ENCODE measurements at regions not wholly inside any gene's neighbourhood (a gene's known extent, or its start where the extent isn't known, plus 50 kb on each side); places are given as distances from the start of the nearest gene placed in this dataset.

DNA sequence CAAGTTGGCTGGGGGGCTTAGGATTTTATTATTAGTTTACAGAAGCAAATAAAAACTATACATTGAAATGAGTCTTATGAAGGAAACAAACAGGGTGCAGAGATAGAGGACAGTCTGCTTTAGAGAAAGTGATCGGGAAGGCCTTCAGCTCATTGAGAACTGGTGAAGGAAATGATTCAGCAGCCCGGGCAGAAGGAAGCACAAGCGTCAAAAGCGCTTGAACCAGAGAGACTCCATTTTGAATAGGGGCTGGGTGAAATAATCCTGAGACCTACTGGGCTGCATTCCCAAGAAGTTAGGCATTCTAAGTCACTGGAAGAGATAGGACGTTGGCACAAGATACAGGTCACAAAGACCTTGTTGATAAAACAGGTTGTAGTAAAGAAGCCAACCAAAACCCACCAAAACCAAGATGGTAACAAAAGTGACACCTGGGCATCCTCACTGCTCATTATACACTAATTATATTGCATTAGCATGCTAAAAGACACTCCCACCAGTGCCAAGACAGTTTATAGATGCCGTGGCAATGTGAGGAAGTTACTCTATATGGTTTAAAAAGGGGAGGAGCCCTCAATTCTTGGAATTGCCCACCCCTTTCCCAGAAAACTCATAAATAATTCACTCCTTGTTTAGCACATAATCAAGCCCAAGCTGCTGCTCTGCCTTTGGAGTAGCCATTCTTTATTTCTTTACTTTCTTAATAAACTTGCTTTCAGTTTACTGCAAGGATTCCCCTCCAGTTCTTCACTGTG, 83.1 kb upstream of the MPP7 start (continued):
- TF ChIP-seq, protein P1, sequence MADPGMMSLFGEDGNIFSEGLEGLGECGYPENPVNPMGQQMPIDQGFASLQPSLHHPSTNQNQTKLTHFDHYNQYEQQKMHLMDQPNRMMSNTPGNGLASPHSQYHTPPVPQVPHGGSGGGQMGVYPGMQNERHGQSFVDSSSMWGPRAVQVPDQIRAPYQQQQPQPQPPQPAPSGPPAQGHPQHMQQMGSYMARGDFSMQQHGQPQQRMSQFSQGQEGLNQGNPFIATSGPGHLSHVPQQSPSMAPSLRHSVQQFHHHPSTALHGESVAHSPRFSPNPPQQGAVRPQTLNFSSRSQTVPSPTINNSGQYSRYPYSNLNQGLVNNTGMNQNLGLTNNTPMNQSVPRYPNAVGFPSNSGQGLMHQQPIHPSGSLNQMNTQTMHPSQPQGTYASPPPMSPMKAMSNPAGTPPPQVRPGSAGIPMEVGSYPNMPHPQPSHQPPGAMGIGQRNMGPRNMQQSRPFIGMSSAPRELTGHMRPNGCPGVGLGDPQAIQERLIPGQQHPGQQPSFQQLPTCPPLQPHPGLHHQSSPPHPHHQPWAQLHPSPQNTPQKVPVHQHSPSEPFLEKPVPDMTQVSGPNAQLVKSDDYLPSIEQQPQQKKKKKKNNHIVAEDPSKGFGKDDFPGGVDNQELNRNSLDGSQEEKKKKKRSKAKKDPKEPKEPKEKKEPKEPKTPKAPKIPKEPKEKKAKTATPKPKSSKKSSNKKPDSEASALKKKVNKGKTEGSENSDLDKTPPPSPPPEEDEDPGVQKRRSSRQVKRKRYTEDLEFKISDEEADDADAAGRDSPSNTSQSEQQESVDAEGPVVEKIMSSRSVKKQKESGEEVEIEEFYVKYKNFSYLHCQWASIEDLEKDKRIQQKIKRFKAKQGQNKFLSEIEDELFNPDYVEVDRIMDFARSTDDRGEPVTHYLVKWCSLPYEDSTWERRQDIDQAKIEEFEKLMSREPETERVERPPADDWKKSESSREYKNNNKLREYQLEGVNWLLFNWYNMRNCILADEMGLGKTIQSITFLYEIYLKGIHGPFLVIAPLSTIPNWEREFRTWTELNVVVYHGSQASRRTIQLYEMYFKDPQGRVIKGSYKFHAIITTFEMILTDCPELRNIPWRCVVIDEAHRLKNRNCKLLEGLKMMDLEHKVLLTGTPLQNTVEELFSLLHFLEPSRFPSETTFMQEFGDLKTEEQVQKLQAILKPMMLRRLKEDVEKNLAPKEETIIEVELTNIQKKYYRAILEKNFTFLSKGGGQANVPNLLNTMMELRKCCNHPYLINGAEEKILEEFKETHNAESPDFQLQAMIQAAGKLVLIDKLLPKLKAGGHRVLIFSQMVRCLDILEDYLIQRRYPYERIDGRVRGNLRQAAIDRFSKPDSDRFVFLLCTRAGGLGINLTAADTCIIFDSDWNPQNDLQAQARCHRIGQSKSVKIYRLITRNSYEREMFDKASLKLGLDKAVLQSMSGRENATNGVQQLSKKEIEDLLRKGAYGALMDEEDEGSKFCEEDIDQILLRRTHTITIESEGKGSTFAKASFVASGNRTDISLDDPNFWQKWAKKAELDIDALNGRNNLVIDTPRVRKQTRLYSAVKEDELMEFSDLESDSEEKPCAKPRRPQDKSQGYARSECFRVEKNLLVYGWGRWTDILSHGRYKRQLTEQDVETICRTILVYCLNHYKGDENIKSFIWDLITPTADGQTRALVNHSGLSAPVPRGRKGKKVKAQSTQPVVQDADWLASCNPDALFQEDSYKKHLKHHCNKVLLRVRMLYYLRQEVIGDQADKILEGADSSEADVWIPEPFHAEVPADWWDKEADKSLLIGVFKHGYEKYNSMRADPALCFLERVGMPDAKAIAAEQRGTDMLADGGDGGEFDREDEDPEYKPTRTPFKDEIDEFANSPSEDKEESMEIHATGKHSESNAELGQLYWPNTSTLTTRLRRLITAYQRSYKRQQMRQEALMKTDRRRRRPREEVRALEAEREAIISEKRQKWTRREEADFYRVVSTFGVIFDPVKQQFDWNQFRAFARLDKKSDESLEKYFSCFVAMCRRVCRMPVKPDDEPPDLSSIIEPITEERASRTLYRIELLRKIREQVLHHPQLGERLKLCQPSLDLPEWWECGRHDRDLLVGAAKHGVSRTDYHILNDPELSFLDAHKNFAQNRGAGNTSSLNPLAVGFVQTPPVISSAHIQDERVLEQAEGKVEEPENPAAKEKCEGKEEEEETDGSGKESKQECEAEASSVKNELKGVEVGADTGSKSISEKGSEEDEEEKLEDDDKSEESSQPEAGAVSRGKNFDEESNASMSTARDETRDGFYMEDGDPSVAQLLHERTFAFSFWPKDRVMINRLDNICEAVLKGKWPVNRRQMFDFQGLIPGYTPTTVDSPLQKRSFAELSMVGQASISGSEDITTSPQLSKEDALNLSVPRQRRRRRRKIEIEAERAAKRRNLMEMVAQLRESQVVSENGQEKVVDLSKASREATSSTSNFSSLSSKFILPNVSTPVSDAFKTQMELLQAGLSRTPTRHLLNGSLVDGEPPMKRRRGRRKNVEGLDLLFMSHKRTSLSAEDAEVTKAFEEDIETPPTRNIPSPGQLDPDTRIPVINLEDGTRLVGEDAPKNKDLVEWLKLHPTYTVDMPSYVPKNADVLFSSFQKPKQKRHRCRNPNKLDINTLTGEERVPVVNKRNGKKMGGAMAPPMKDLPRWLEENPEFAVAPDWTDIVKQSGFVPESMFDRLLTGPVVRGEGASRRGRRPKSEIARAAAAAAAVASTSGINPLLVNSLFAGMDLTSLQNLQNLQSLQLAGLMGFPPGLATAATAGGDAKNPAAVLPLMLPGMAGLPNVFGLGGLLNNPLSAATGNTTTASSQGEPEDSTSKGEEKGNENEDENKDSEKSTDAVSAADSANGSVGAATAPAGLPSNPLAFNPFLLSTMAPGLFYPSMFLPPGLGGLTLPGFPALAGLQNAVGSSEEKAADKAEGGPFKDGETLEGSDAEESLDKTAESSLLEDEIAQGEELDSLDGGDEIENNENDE (IDR thresholded peaks at IDR 0.05; ENCODE audit: insufficient replicate concordance, low read length), result no peak
- no peak for TF ChIP-seq ZNF274 (IDR thresholded peaks at IDR 0.05; ENCODE audit: borderline replicate concordance, extremely low read depth, low read length)
- TF ChIP-seq SIN3A (conservative IDR thresholded peaks at IDR 0.05 in 1 of 2, IDR thresholded peaks at IDR 0.05 in 1 of 2; ENCODE audit: low read depth in 1 of 2, low read length in 2 of 2), result no peak
- no peak for TF ChIP-seq SIX5 (IDR thresholded peaks at IDR 0.05; ENCODE audit: low read depth, low read length)
- no peak for TF ChIP-seq RBBP5 (IDR thresholded peaks at IDR 0.05; ENCODE audit: borderline replicate concordance, low read depth, low read length)
- no peak for TF ChIP-seq HDAC6 (IDR thresholded peaks at IDR 0.05; ENCODE audit: low read depth, low read length)
- TF ChIP-seq SP4 (IDR thresholded peaks at IDR 0.05; ENCODE audit: low read length), result no peak
- no peak for TF ChIP-seq SIRT6 (IDR thresholded peaks at IDR 0.05; ENCODE audit: low read length)
- TF ChIP-seq TAF1 (IDR thresholded peaks at IDR 0.05; ENCODE audit: low read depth, low read length), result no peak
- TF ChIP-seq NANOG (IDR thresholded peaks at IDR 0.05; ENCODE audit: insufficient read depth, low read depth, low read length, poor library complexity, severe bottlenecking), result no peak
- no peak for TF ChIP-seq BRCA1 (IDR thresholded peaks at IDR 0.05; ENCODE audit: low read depth, low read length)
- no peak for TF ChIP-seq SP1 (IDR thresholded peaks at IDR 0.05; ENCODE audit: low read depth, low read length)

Measured in H1 (cell line).